OCI-LY7 (cell line): ENCODE measurements at regions not wholly inside any gene's neighbourhood (a gene's known extent, or its start where the extent isn't known, plus 50 kb on each side); places are given as distances from the start of the nearest gene placed in this dataset.

Experiments
- BruUV-seq: library from RNA; stranded (reverse); fragments of 400-500 nt; replicated peaks from 2 replicates; lab custom pipeline; 2021; lab: Mats Ljungman, UMichigan
- CTCF ChIA-PET: fragments of 300-600 bp; sonication (Branson Sonifier 250); formaldehyde crosslinking; loops from one replicate; lab custom pipeline; 2022; ENCODE audit warnings: antibody characterized with exemption; ENCODE audit not compliant: unreplicated experiment; lab: Charles Lee
- POLR2A ChIA-PET: fragments of 300-600 bp; sonication (Branson Sonifier 250); formaldehyde crosslinking; loops from one replicate; lab custom pipeline; 2022; ENCODE audit warnings: antibody characterized with exemption; lab: Charles Lee
- DNase-seq: peaks from one replicate; pipeline ENCODE4 v3.0.0-alpha.2; 2015; ENCODE audit warnings: low spot score
- H2AFZ ChIP-seq: fragments of 200-600 bp; sonication (generic), shearing (Covaris generic); 2 replicates; pipeline ENCODE4 v1.6.1; 2014; ENCODE audit warnings: mild to moderate bottlenecking, antibody characterized with exemption, low read length, moderate library complexity
- H3K27ac ChIP-seq: fragments of 200-600 bp; sonication (generic); 2 replicates; pipeline ENCODE4 v1.5.1; 2014; ENCODE audit warnings: mixed run types, low read depth, mild to moderate bottlenecking, moderate library complexity, low read length, inconsistent platforms; ENCODE audit not compliant: poor library complexity, severe bottlenecking
- H3K36me3 ChIP-seq: fragments of 200-600 bp; sonication (generic); 2 replicates; pipeline ENCODE4 v1.6.1; 2014; ENCODE audit warnings: mild to moderate bottlenecking, antibody characterized with exemption, low read length, moderate library complexity, mixed read lengths; ENCODE audit not compliant: insufficient read depth
- H3K4me1 ChIP-seq: fragments of 200-600 bp; sonication (generic); 2 replicates; pipeline ENCODE4 v1.5.1; 2014; ENCODE audit warnings: mild to moderate bottlenecking, low read length; ENCODE audit not compliant: insufficient read depth, poor library complexity, severe bottlenecking
- H3K4me2 ChIP-seq: fragments of 200-600 bp; sonication (generic); 2 replicates; pipeline ENCODE4 v1.6.1; 2014; ENCODE audit warnings: mild to moderate bottlenecking, low read length
- H3K4me3 ChIP-seq: fragments of 200-600 bp; sonication (generic); 2 replicates; pipeline ENCODE4 v1.5.1; 2014; ENCODE audit warnings: mild to moderate bottlenecking, low read depth, low read length; ENCODE audit not compliant: poor library complexity, severe bottlenecking
- H3K79me2 ChIP-seq: fragments of 200-600 bp; sonication (generic); 2 replicates; pipeline ENCODE4 v1.6.1; 2016; ENCODE audit warnings: low read depth, mild to moderate bottlenecking, low read length, moderate library complexity, mixed read lengths; ENCODE audit not compliant: insufficient read depth
- H3K9me2 ChIP-seq: fragments of 200-600 bp; sonication (generic); 2 replicates; pipeline ENCODE4 v1.6.1; 2016; ENCODE audit warnings: mild to moderate bottlenecking, low read length, mixed read lengths; ENCODE audit not compliant: insufficient read depth
- H3K9me3 ChIP-seq: fragments of 200-600 bp; sonication (generic); 2 replicates; pipeline ENCODE4 v1.6.1; 2014; ENCODE audit warnings: mild to moderate bottlenecking, mixed run types, low read length, mixed read lengths
- H4K20me1 ChIP-seq: fragments of 200-600 bp; sonication (generic); 2 replicates; pipeline ENCODE4 v1.6.1; 2014; ENCODE audit warnings: mild to moderate bottlenecking, antibody characterized with exemption, low read length, moderate library complexity, mixed read lengths; ENCODE audit not compliant: insufficient read depth
- EZH2phosphoT487 ChIP-seq: fragments of 200-600 bp; sonication (generic); IDR thresholded peaks from 2 replicates; pipeline ENCODE4 v1.6.1; 2018; ENCODE audit warnings: low read depth, borderline replicate concordance, mild to moderate bottlenecking, mixed run types, antibody characterized with exemption, low read length, moderate library complexity, mixed read lengths
- intact Hi-C: fragments of 100-400 bp; cut with micrococcal nuclease; formaldehyde crosslinking; loops from one replicate; pipeline ENCODE4 v1.10.0; 2022; ENCODE audit not compliant: unreplicated experiment
- TF ChIP-seq, protein P1 (sequence below): fragments of 200-600 bp; sonication (generic); conservative IDR thresholded peaks from 2 replicates; pipeline ENCODE4 v1.5.1; 2014; ENCODE audit warnings: mild to moderate bottlenecking, antibody characterized with exemption, low read length, moderate library complexity, mixed read lengths

DNA sequence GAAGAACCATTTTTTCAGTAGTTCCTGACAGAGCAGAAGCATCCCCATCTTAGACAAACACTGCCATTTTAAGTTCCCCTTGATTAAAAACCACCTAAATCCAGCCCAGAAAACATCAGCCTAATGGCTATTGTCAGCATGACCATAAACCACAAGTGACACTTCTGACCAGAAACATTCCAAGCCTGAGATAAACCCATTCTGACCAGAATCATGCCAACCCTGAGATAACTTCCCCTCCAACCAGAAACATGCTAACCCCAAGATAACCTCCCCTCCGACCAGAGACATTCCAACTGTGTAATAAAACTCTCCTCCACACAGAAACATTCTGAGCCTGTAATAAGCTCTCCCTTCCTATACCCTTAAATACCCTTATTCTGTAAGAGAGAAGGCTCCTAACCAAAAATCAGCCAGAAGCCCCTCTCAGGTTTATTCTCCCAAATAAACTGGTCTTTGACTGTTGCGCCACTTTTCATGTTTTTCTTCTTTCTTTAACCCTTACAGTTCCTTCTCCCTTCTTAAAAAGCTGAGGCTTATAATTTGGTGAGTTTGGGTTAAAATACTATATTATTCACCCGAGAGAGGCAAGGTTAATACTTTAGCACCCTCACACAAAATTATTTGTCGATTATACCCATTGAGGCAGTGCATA is 149.7 kb downstream of the HNMT start:
- no peak overlapping the region for H2AFZ ChIP-seq
- intact Hi-C loops: no loop called here
- H4K20me1 ChIP-seq: no peaks in the 10 kb centered on the region
- ChIA-PET CTCF (no interaction called here), POLR2A (interaction anchor here (1.2 kb wide), 1 partner anchor 14 kb away, joined by 3 read pairs; no protein-coding TSS in a partner anchor)
- no peak for DNase-seq
- no peaks in the 10 kb centered on the region for H3K4me1 ChIP-seq
- no peak overlapping the region for H3K4me2 ChIP-seq
- no peak overlapping the region for H3K4me3 ChIP-seq
- BruUV-seq: no TSS peak
- TF ChIP-seq, protein P1, sequence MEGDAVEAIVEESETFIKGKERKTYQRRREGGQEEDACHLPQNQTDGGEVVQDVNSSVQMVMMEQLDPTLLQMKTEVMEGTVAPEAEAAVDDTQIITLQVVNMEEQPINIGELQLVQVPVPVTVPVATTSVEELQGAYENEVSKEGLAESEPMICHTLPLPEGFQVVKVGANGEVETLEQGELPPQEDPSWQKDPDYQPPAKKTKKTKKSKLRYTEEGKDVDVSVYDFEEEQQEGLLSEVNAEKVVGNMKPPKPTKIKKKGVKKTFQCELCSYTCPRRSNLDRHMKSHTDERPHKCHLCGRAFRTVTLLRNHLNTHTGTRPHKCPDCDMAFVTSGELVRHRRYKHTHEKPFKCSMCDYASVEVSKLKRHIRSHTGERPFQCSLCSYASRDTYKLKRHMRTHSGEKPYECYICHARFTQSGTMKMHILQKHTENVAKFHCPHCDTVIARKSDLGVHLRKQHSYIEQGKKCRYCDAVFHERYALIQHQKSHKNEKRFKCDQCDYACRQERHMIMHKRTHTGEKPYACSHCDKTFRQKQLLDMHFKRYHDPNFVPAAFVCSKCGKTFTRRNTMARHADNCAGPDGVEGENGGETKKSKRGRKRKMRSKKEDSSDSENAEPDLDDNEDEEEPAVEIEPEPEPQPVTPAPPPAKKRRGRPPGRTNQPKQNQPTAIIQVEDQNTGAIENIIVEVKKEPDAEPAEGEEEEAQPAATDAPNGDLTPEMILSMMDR: no peak
- no peak for TF ChIP-seq EZH2phosphoT487
- no peaks in the 10 kb centered on the region for H3K9me3 ChIP-seq
- H3K27ac ChIP-seq: no peak overlapping the region
- no peaks in the 10 kb centered on the region for H3K36me3 ChIP-seq
- no peaks in the 10 kb centered on the region for H3K9me2 ChIP-seq
- no peaks in the 10 kb centered on the region for H3K79me2 ChIP-seq

DNA sequence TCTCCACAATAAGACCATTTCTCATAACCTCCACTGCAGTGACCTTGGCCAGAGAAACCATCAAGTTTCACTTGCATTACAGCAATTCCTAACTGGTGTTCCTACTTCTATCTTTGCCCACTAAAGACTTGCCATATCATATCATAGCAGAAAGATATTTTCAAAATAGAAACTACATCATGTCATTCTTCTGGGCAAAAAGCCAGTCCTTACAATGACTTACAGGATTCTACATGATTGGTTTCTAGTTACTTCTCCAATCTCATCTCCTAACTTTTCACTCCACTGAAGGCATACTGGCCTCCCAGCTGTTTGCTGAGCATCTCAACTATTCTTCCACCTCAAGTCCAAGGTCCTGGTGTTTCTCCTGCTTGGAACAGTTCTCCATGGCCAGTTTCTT is 151.4 kb downstream of the HNMT start:
- CTCF ChIA-PET: no interaction called here
- POLR2A ChIA-PET: no interaction called here
- Histone ChIP-seq H3K27ac (no peak overlapping the region), H3K4me3 (no peak overlapping the region), H3K4me1 (no peaks in the 10 kb centered on the region), H3K36me3 (no peaks in the 10 kb centered on the region), H4K20me1 (no peaks in the 10 kb centered on the region), H3K79me2 (no peaks in the 10 kb centered on the region), H3K9me3 (no peaks in the 10 kb centered on the region), H2AFZ (no peak overlapping the region), H3K9me2 (no peaks in the 10 kb centered on the region), H3K4me2 (no peak overlapping the region)
- intact Hi-C loops: no loop called here
- no peak for DNase-seq
- BruUV-seq: no TSS peak
- no peak for TF ChIP-seq EZH2phosphoT487
- TF ChIP-seq, protein P1: no peak

DNA sequence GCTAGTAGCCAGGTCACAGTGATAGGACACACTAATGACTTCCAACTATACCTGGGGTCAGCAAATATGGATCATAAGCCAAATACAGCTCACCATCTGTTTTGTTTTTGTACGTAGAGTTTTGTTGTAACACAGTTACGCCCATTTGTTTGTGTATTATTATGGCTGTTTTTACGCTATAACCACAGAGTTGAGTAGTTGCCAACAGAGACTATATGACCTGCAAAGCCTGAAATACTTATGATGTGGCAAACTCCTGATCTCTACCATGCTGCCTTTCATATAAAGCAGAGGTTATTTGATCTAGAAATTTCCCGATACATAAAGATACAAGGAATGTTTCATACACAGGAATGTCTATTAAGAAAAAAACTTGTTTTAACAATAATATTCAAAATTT is 152.2 kb downstream of the HNMT start:
- Histone ChIP-seq H3K4me2 (no peak overlapping the region), H3K9me3 (no peaks in the 10 kb centered on the region), H3K27ac (no peak overlapping the region), H2AFZ (no peak overlapping the region), H3K4me1 (no peaks in the 10 kb centered on the region), H4K20me1 (no peaks in the 10 kb centered on the region), H3K79me2 (no peaks in the 10 kb centered on the region), H3K9me2 (no peaks in the 10 kb centered on the region), H3K4me3 (no peak overlapping the region), H3K36me3 (no peaks in the 10 kb centered on the region)
- intact Hi-C loops: no loop called here
- DNase-seq: no peak
- BruUV-seq: no TSS peak
- CTCF ChIA-PET: no interaction called here
- TF ChIP-seq, protein P1: no peak
- TF ChIP-seq EZH2phosphoT487: no peak
- POLR2A ChIA-PET: no interaction called here
